SK-N-SH (cell line): ENCODE measurements at regions not wholly inside any gene's neighbourhood (a gene's known extent, or its start where the extent isn't known, plus 50 kb on each side); places are given as distances from the start of the nearest gene placed in this dataset.

Experiments
- CTCF ChIA-PET: fragments of 300-600, 350-600 bp; formaldehyde crosslinking; extraction: SDS; loops from one replicate; lab custom pipeline; 2021; lab: Yijun Ruan, JAX
- POLR2A ChIA-PET: fragments of 350-600 bp; sonication (Branson Sonifier 250); formaldehyde crosslinking; extraction: SDS; loops from one replicate; lab custom pipeline; 2020; ENCODE audit warnings: antibody characterized with exemption, inconsistent platforms; lab: Yijun Ruan, JAX
- DNase-seq: peaks from one replicate; pipeline ENCODE4 v3.0.0; 2012
- H2AFZ ChIP-seq: fragments of 200-600 bp; sonication (generic); 2 replicates; pipeline ENCODE4 v1.8.1; 2016; ENCODE audit warnings: antibody characterized with exemption, mild to moderate bottlenecking, low read depth
- H3F3A ChIP-seq: fragments of 200-600 bp; sonication (generic); replicated peaks from 2 replicates; pipeline ENCODE3; 2016; ENCODE audit warnings: antibody characterized with exemption, mild to moderate bottlenecking; ENCODE audit not compliant: insufficient read depth
- H3K27ac ChIP-seq, 2 experiments: fragments of 200-500 bp in 1 of 2; fragments of 200-600 bp in 1 of 2; sonication (Bioruptor generic) in 1 of 2; sonication (generic), shearing (Covaris generic) in 1 of 2; 2 replicates each; pipeline versions ENCODE4 v1.5.1 to v1.6.1; 2014 to 2016; ENCODE audit warnings: low read depth in 2 of 2, inconsistent platforms in 1 of 2, low read length in 1 of 2, mild to moderate bottlenecking in 1 of 2, mixed read lengths in 1 of 2
- H3K27me3 ChIP-seq: fragments of 200-600 bp; sonication (generic), shearing (Covaris generic); 2 replicates; pipeline ENCODE4 v1.6.1; 2016; ENCODE audit warnings: mixed run types; ENCODE audit not compliant: insufficient read depth
- H3K36me3 ChIP-seq, 2 experiments: fragments of 200-500 bp in 1 of 2; fragments of 200-600 bp in 1 of 2; sonication (Bioruptor generic) in 1 of 2; sonication (generic) in 1 of 2; replicated peaks in 1 of 2; 2 replicates each; pipeline versions ENCODE3 to v1.5.1; 2014 to 2016; ENCODE audit warnings: low read length in 1 of 2, mild to moderate bottlenecking in 1 of 2; ENCODE audit not compliant: insufficient read depth in 2 of 2, control insufficient read depth in 1 of 2
- H3K4me1 ChIP-seq, 2 experiments: fragments of 200-500 bp in 1 of 2; fragments of 200-600 bp in 1 of 2; sonication (Bioruptor generic) in 1 of 2; sonication (generic), shearing (Covaris generic) in 1 of 2; 2 replicates each; pipeline versions ENCODE4 v1.5.1 to v1.6.1; 2014 to 2016; ENCODE audit warnings: low read depth in 1 of 2, low read length in 1 of 2, mixed run types in 1 of 2; ENCODE audit not compliant: insufficient read depth in 2 of 2, control insufficient read depth in 1 of 2
- H3K4me2 ChIP-seq: fragments of 200-600 bp; sonication (generic), shearing (Covaris generic); 2 replicates; pipeline ENCODE4 v1.6.1; 2017; ENCODE audit warnings: mixed run types
- H3K4me3 ChIP-seq, 2 experiments: fragments of 200-500 bp in 1 of 2; fragments of 200-600 bp in 1 of 2; sonication (Bioruptor generic) in 1 of 2; sonication (generic), shearing (Covaris generic) in 1 of 2; 2 replicates each; pipeline versions ENCODE4 v1.5.1 to v1.8.1; 2014 to 2016; ENCODE audit warnings: low read depth in 2 of 2, inconsistent platforms in 1 of 2, low read length in 1 of 2, mild to moderate bottlenecking in 1 of 2, mixed read lengths in 1 of 2, moderate library complexity in 1 of 2
- H3K79me2 ChIP-seq: fragments of 200-600 bp; sonication (generic); 2 replicates; pipeline ENCODE4 v1.8.1; 2017; ENCODE audit warnings: mild to moderate bottlenecking; ENCODE audit not compliant: insufficient read depth
- H3K9ac ChIP-seq: fragments of 200-600 bp; sonication (generic); 2 replicates; pipeline ENCODE4 v1.6.1; 2017; ENCODE audit warnings: mixed run types
- H3K9me2 ChIP-seq: fragments of 200-600 bp; sonication (generic); 2 replicates; pipeline ENCODE4 v1.6.1; 2017; ENCODE audit warnings: mixed run types
- H3K9me3 ChIP-seq: fragments of 200-600 bp; sonication (generic); 2 replicates; pipeline ENCODE4 v1.6.1; 2017; ENCODE audit warnings: mixed run types, mild to moderate bottlenecking, moderate library complexity
- H4K20me1 ChIP-seq: fragments of 200-600 bp; sonication (generic); 2 replicates; pipeline ENCODE4 v1.6.1; 2017; ENCODE audit warnings: mild to moderate bottlenecking, mixed run types; ENCODE audit not compliant: insufficient read depth
- EZH2phosphoT487 ChIP-seq: fragments of 200-600 bp; sonication (generic); IDR thresholded peaks from 2 replicates; pipeline ENCODE4 v1.6.1; 2017; ENCODE audit warnings: low read depth, mixed run types, mild to moderate bottlenecking, antibody characterized with exemption, moderate library complexity, borderline replicate concordance
- FOXJ3 ChIP-seq: sonication (generic); formaldehyde crosslinking; IDR thresholded peaks from 2 replicates; pipeline ENCODE4 v1.5.1; 2020; ENCODE audit warnings: mild to moderate bottlenecking, missing genetic modification reagents
- GATA2 ChIP-seq: sonication (generic); formaldehyde crosslinking; IDR thresholded peaks from 2 replicates; pipeline ENCODE4 v1.5.0; 2020; ENCODE audit warnings: mild to moderate bottlenecking, missing genetic modification reagents
- IRF3 ChIP-seq: fragments of 150-350 bp; IDR thresholded peaks from 2 replicates; pipeline ENCODE4 v1.6.1; 2016; ENCODE audit warnings: mild to moderate bottlenecking, low read depth, low read length
- MAX ChIP-seq: IDR thresholded peaks from 2 replicates; pipeline ENCODE4 v1.4.0; 2012; ENCODE audit warnings: low read depth
- MEF2A ChIP-seq: IDR thresholded peaks from 2 replicates; pipeline ENCODE4 v1.4.0; 2012; ENCODE audit warnings: low read depth, borderline replicate concordance
- NFIC ChIP-seq: IDR thresholded peaks from 2 replicates; pipeline ENCODE4 v1.4.0; 2012; ENCODE audit warnings: borderline replicate concordance
- PBX3 ChIP-seq: IDR thresholded peaks from 2 replicates; pipeline ENCODE4; 2012
- POLR2AphosphoS5 ChIP-seq: IDR thresholded peaks from 2 replicates; pipeline ENCODE4 v1.6.1; 2012; ENCODE audit warnings: low read depth, low read length
- RAD21 ChIP-seq: IDR thresholded peaks from 2 replicates; pipeline ENCODE4 v1.6.1; 2012; ENCODE audit warnings: mild to moderate bottlenecking, low read length
- RCOR1 ChIP-seq: fragments of 150-350 bp; IDR thresholded peaks from 2 replicates; pipeline ENCODE4 v1.6.1; 2017; ENCODE audit warnings: antibody characterized with exemption, low read length
- RFX5 ChIP-seq: IDR thresholded peaks from 2 replicates; pipeline ENCODE4 v1.6.1; 2012; ENCODE audit warnings: mild to moderate bottlenecking, improper control_type of control experiment, low read length
- RXRA ChIP-seq: IDR thresholded peaks from 2 replicates; pipeline ENCODE4 v1.4.0; 2012; ENCODE audit warnings: low read depth, mild to moderate bottlenecking, borderline replicate concordance
- TAF1 ChIP-seq: IDR thresholded peaks from 2 replicates; pipeline ENCODE4 v1.6.1; 2012; ENCODE audit warnings: low read depth, mild to moderate bottlenecking, low read length, moderate library complexity, borderline replicate concordance
- TCF12 ChIP-seq: IDR thresholded peaks from 2 replicates; pipeline ENCODE4 v1.4.0; 2012
- YY1 ChIP-seq: IDR thresholded peaks from 2 replicates; pipeline ENCODE4 v1.4.0; 2012; ENCODE audit warnings: low read depth, mild to moderate bottlenecking
- WGBS: methylation state at CpG from one replicate; pipeline ENCODE4 v1.1.6; 2017; ENCODE audit warnings: low lambda C conversion rate; 5-methylcytosine and 5-hydroxymethylcytosine counted together
- TF ChIP-seq, protein P1 (sequence below): fragments of 200-600 bp; sonication (generic); IDR thresholded peaks from 2 replicates; pipeline ENCODE4 v1.6.1; 2017; ENCODE audit warnings: antibody characterized with exemption, mild to moderate bottlenecking, moderate library complexity
- TF ChIP-seq, protein P2 (sequence below): IDR thresholded peaks from 2 replicates; pipeline ENCODE4 v1.4.0; 2012; ENCODE audit warnings: low read depth, borderline replicate concordance

DNA sequence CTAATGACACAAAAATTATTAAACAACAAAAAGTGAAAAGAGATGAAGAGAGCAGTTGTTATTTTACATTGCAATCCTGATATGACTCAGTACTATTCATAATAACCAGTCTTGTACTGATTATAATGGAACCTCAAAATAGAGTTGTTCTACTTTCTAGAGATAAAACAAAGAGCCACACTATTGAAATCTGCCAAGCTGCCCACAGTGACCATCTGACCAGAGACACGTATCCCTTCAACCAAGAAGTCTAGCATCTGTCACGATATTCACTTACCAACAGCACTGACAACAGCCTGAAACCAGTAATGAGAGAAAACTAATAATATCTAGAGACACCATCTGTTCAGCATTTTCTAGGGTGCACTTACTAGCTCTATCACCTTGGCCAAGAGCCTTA is 466.7 kb downstream of the NKX6-1 start:
- H2AFZ ChIP-seq, result no peak overlapping the region
- H3F3A ChIP-seq, result no peaks in the 10 kb centered on the region
- no peaks in the 10 kb centered on the region for H3K27me3 ChIP-seq
- H4K20me1 ChIP-seq, result no peaks in the 10 kb centered on the region
- H3K9me3 ChIP-seq, result no peaks in the 10 kb centered on the region
- H3K9ac ChIP-seq, result no peak overlapping the region
- H3K4me3 ChIP-seq, result no peak overlapping the region
- H3K36me3 ChIP-seq, result no peaks in the 10 kb centered on the region
- H3K27ac ChIP-seq, result no peak overlapping the region
- H3K9me2 ChIP-seq, result no peaks in the 10 kb centered on the region
- ChIA-PET CTCF (no interaction called here), POLR2A (no interaction called here)
- no peak for DNase-seq
- 5% methylated on average over 2 of the region's 2 CpGs for WGBS
- H3K79me2 ChIP-seq, result no peaks in the 10 kb centered on the region
- H3K4me2 ChIP-seq, result no peak overlapping the region
- H3K4me1 ChIP-seq, result no peaks in the 10 kb centered on the region
- TF ChIP-seq TAF1, result no peak
- TF ChIP-seq GATA2 (CRISPR knock-in tag), result no peak
- TF ChIP-seq YY1, result no peak
- TF ChIP-seq RCOR1, result no peak
- TF ChIP-seq MAX, result no peak

- no peak for TF ChIP-seq POLR2AphosphoS5
- TF ChIP-seq TAF1, result no peak
- no peak for TF ChIP-seq RAD21
- no peak for TF ChIP-seq FOXJ3 (CRISPR knock-in tag)
- TF ChIP-seq EZH2phosphoT487, result no peak
- TF ChIP-seq NFIC, result no peak
- TF ChIP-seq PBX3, result no peak
- TF ChIP-seq TCF12, result no peak
- TF ChIP-seq RFX5, result no peak
- no peak for TF ChIP-seq RXRA
- TF ChIP-seq MEF2A, result no peak
- TF ChIP-seq, protein P1, sequence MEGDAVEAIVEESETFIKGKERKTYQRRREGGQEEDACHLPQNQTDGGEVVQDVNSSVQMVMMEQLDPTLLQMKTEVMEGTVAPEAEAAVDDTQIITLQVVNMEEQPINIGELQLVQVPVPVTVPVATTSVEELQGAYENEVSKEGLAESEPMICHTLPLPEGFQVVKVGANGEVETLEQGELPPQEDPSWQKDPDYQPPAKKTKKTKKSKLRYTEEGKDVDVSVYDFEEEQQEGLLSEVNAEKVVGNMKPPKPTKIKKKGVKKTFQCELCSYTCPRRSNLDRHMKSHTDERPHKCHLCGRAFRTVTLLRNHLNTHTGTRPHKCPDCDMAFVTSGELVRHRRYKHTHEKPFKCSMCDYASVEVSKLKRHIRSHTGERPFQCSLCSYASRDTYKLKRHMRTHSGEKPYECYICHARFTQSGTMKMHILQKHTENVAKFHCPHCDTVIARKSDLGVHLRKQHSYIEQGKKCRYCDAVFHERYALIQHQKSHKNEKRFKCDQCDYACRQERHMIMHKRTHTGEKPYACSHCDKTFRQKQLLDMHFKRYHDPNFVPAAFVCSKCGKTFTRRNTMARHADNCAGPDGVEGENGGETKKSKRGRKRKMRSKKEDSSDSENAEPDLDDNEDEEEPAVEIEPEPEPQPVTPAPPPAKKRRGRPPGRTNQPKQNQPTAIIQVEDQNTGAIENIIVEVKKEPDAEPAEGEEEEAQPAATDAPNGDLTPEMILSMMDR, result no peak
- TF ChIP-seq YY1, result no peak
- TF ChIP-seq, protein P2, sequence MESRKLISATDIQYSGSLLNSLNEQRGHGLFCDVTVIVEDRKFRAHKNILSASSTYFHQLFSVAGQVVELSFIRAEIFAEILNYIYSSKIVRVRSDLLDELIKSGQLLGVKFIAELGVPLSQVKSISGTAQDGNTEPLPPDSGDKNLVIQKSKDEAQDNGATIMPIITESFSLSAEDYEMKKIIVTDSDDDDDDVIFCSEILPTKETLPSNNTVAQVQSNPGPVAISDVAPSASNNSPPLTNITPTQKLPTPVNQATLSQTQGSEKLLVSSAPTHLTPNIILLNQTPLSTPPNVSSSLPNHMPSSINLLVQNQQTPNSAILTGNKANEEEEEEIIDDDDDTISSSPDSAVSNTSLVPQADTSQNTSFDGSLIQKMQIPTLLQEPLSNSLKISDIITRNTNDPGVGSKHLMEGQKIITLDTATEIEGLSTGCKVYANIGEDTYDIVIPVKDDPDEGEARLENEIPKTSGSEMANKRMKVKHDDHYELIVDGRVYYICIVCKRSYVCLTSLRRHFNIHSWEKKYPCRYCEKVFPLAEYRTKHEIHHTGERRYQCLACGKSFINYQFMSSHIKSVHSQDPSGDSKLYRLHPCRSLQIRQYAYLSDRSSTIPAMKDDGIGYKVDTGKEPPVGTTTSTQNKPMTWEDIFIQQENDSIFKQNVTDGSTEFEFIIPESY, result no peak
- no peak for TF ChIP-seq MAX
- TF ChIP-seq IRF3, result no peak
- ChIA-PET CTCF (no interaction called here), POLR2A (no interaction called here)
- H3K9ac ChIP-seq, result no peak overlapping the region
- H3K27me3 ChIP-seq, result no peaks in the 10 kb centered on the region
- H3K4me1 ChIP-seq, result no peaks in the 10 kb centered on the region
- DNase-seq, result no peak
- 7% methylated on average over 4 of the region's 4 CpGs for WGBS
- H3F3A ChIP-seq, result no peaks in the 10 kb centered on the region
- H3K27ac ChIP-seq, result no peak overlapping the region
- no peaks in the 10 kb centered on the region for H4K20me1 ChIP-seq
- H3K79me2 ChIP-seq, result no peaks in the 10 kb centered on the region
- no peaks in the 10 kb centered on the region for H3K9me3 ChIP-seq
- H2AFZ ChIP-seq, result no peak overlapping the region
- no peaks in the 10 kb centered on the region for H3K36me3 ChIP-seq
- no peaks in the 10 kb centered on the region for H3K9me2 ChIP-seq
- H3K4me2 ChIP-seq, result no peak overlapping the region
- no peak overlapping the region for H3K4me3 ChIP-seq
Observed at GRCh38 chr4:84031401-84031800, 467.7 kb downstream of the NKX6-1 start.
